Smooth muscle cell (in vitro differentiated cells): ENCODE measurements at regions not wholly inside any gene's neighbourhood (a gene's known extent, or its start where the extent isn't known, plus 50 kb on each side); places are given as distances from the start of the nearest gene placed in this dataset.

Experiments
- DNase-seq: peaks from one replicate; lab custom pipeline; 2025; ENCODE audit not compliant: unreplicated experiment; lab: John Stamatoyannopoulos, UW
- H2AFZ ChIP-seq: fragments of 200-600 bp; sonication (generic); 2 replicates; pipeline ENCODE4 v1.6.0; 2016; ENCODE audit warnings: antibody characterized with exemption, low read depth, mild to moderate bottlenecking
- H3F3A ChIP-seq: fragments of 200-600 bp; sonication (generic); 2 replicates; pipeline ENCODE4 v1.6.0; 2017; ENCODE audit warnings: antibody characterized with exemption, low read depth
- H3K27ac ChIP-seq: fragments of 200-600 bp; sonication (generic); 2 replicates; pipeline ENCODE4 v1.5.1; 2016; ENCODE audit warnings: low read depth, mild to moderate bottlenecking
- H3K27me3 ChIP-seq: fragments of 200-600 bp; sonication (generic); 2 replicates; pipeline ENCODE4 v1.6.1; 2016; ENCODE audit warnings: low read depth, mild to moderate bottlenecking
- H3K36me3 ChIP-seq: fragments of 200-600 bp; sonication (generic); 2 replicates; pipeline ENCODE4 v1.5.1; 2016; ENCODE audit warnings: low read depth
- H3K4me1 ChIP-seq: fragments of 200-600 bp; sonication (generic); 2 replicates; pipeline ENCODE4 v1.5.1; 2016; ENCODE audit warnings: low read depth
- H3K4me2 ChIP-seq: fragments of 200-600 bp; sonication (generic); 2 replicates; pipeline ENCODE4 v1.6.0; 2016; ENCODE audit warnings: mild to moderate bottlenecking
- H3K4me3 ChIP-seq: fragments of 200-600 bp; sonication (generic); 2 replicates; pipeline ENCODE4 v1.5.1; 2016; ENCODE audit warnings: mild to moderate bottlenecking
- H3K79me2 ChIP-seq: fragments of 200-600 bp; sonication (generic); 2 replicates; pipeline ENCODE4 v1.6.0; 2016; ENCODE audit warnings: low read depth, mild to moderate bottlenecking
- H3K9ac ChIP-seq: fragments of 200-600 bp; sonication (generic); 2 replicates; pipeline ENCODE4 v1.6.0; 2016; ENCODE audit warnings: low read depth
- H3K9me3 ChIP-seq: fragments of 200-600 bp; sonication (generic); replicated peaks from 2 replicates; pipeline ENCODE4 v1.5.1; 2016; ENCODE audit warnings: low read depth
- H4K20me1 ChIP-seq: fragments of 200-600 bp; sonication (generic); 2 replicates; pipeline ENCODE4 v1.6.0; 2016; ENCODE audit warnings: low read depth
- CTCF ChIP-seq: fragments of 200-600 bp; sonication (generic); IDR thresholded peaks from 2 replicates; pipeline ENCODE4 v1.5.1; 2017; ENCODE audit warnings: borderline replicate concordance, mild to moderate bottlenecking, antibody characterized with exemption; ENCODE audit not compliant: insufficient read depth, poor library complexity, severe bottlenecking
- WGBS: methylation state at CpG from one replicate; pipeline ENCODE4 v1.1.7; 2016; ENCODE audit warnings: low lambda C conversion rate; 5-methylcytosine and 5-hydroxymethylcytosine counted together

GRCh38 chr2:41940060-41940744 is 107.6 kb upstream of the PKDCC start:
- Histone ChIP-seq H3K4me2 (no peak overlapping the region), H3K27ac (no peak overlapping the region), H3K9ac (no peak overlapping the region)

DNA sequence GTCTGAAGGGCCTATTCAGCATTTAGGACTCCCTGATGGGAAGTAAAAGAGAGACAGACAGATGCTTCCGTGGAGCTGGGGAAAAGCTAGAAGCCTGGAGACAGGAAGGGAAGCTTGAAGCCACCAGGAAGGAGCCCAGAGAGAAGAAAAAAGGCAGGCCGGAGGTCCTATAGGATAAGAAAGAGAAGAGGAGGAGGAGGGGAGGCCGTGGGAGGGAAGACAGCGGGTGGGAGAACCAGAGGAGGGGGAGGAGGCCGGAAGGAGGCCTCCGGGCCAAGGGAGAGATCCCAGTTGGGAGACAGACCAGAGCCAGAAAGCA is 107.1 kb upstream of the PKDCC start:
- Histone ChIP-seq H4K20me1 (no peaks in the 10 kb centered on the region), H3K36me3 (no peaks in the 10 kb centered on the region), H3F3A (peaks cover 30% of the 10 kb centered on the region), H3K9ac (no peak overlapping the region), H3K27ac (peak overlapping the region; percentile 24), H2AFZ (peak overlapping the region; percentile 71), H3K4me2 (no peak overlapping the region), H3K27me3 (no peaks in the 10 kb centered on the region), H3K4me1 (peaks cover 47% of the 10 kb centered on the region), H3K9me3 (no peaks in the 10 kb centered on the region), H3K4me3 (no peak overlapping the region), H3K79me2 (no peaks in the 10 kb centered on the region)
- no peak for DNase-seq
- no peak for TF ChIP-seq CTCF
- WGBS = 10% methylated on average over 5 of the region's 6 CpGs

More at GRCh38 chr2:41940060-41940744, 107.6 kb upstream of the PKDCC start:
- Histone ChIP-seq H3K36me3 (no peaks in the 10 kb centered on the region), H3K79me2 (no peaks in the 10 kb centered on the region), H2AFZ (peak overlapping the region; percentile 71), H3K27me3 (no peaks in the 10 kb centered on the region), H3K4me1 (peaks cover 47% of the 10 kb centered on the region), H4K20me1 (no peaks in the 10 kb centered on the region), H3F3A (peaks cover 33% of the 10 kb centered on the region), H3K4me3 (no peak overlapping the region), H3K9me3 (no peaks in the 10 kb centered on the region)
- DNase-seq = no peak
- TF ChIP-seq CTCF = no peak
- 88% methylated on average over 8 of the region's 8 CpGs for WGBS

GRCh38 chr2:41941831-41942230 is 106.0 kb upstream of the PKDCC start:
- no peaks in the 10 kb centered on the region for H3K36me3 ChIP-seq
- DNase-seq = no peak
- H4K20me1 ChIP-seq = no peaks in the 10 kb centered on the region
- 45% methylated on average over 3 of the region's 3 CpGs for WGBS
- no peak overlapping the region for H3K4me2 ChIP-seq
- H3K27ac ChIP-seq = no peak overlapping the region
- no peak for TF ChIP-seq CTCF
- no peaks in the 10 kb centered on the region for H3K79me2 ChIP-seq
- peaks cover 36% of the 10 kb centered on the region for H3K4me1 ChIP-seq
- H3K9ac ChIP-seq = no peak overlapping the region
- H3K4me3 ChIP-seq = no peak overlapping the region
- no peaks in the 10 kb centered on the region for H3K27me3 ChIP-seq
- no peaks in the 10 kb centered on the region for H3K9me3 ChIP-seq
- H3F3A ChIP-seq = peaks cover 24% of the 10 kb centered on the region
- H2AFZ ChIP-seq = no peak overlapping the region

DNA sequence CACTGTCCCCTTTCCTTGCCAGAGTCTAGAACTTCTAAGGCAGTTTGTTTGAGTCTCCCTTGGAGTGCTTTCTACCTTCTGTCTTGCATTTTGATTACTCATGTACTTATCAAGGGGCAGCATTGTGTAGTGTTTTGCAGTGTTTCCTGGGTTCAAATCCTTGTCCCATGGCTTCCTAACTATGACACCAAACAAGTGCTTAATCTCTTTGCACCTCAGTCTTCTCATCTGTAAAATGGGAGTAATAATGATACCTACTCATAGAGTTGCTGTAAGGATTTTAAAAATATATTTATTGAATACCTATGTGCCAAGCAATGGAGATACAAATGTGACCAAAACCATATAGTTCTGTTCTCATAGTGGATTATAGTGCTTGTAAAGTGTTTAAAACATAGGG is 105.5 kb upstream of the PKDCC start:
- no peak for DNase-seq
- peaks cover 22% of the 10 kb centered on the region for H3F3A ChIP-seq
- no peak overlapping the region for H3K4me2 ChIP-seq
- no peak overlapping the region for H3K4me3 ChIP-seq
- no peaks in the 10 kb centered on the region for H3K36me3 ChIP-seq
- H3K4me1 ChIP-seq = peaks cover 34% of the 10 kb centered on the region
- no peaks in the 10 kb centered on the region for H3K27me3 ChIP-seq
- no peaks in the 10 kb centered on the region for H3K79me2 ChIP-seq
- no peak for TF ChIP-seq CTCF
- no peak overlapping the region for H2AFZ ChIP-seq
- H3K9ac ChIP-seq = no peak overlapping the region
- no peaks in the 10 kb centered on the region for H4K20me1 ChIP-seq
- no peaks in the 10 kb centered on the region for H3K9me3 ChIP-seq
- H3K27ac ChIP-seq = no peak overlapping the region
